GM23338 (cell line): ENCODE measurements at regions not wholly inside any gene's neighbourhood (a gene's known extent, or its start where the extent isn't known, plus 50 kb on each side); places are given as distances from the start of the nearest gene placed in this dataset.

Source experiments
- CREB1 ChIP-seq: fragments of 250-450 bp; sonication (Bioruptor Pico); IDR thresholded peaks from 2 replicates; pipeline ENCODE4 v1.5.0; 2020; ENCODE audit warnings: low read depth, mild to moderate bottlenecking, moderate library complexity
- CTCF ChIP-seq, 2 experiments: fragments of 200-600 bp in 1 of 2; sonication (generic) in 1 of 2; conservative IDR thresholded peaks; 2 replicates each; pipeline versions ENCODE4 v1.5.1 to v1.6.1; 2016 to 2017; ENCODE audit warnings: antibody characterized with exemption in 2 of 2, low read depth in 2 of 2, mild to moderate bottlenecking in 2 of 2, moderate library complexity in 1 of 2
- EZH2 ChIP-seq: fragments of 200-600 bp; sonication (generic); IDR thresholded peaks from one replicate; pipeline ENCODE4 v1.8.0; 2017; ENCODE audit warnings: antibody characterized with exemption, mild to moderate bottlenecking, low read depth; ENCODE audit not compliant: unreplicated experiment
- EZH2phosphoT487 ChIP-seq: fragments of 200-600 bp; sonication (generic); IDR thresholded peaks from one replicate; pipeline ENCODE4 v1.8.1; 2018; ENCODE audit warnings: antibody characterized with exemption; ENCODE audit not compliant: unreplicated experiment
- JUNB ChIP-seq: IDR thresholded peaks from one replicate; pipeline ENCODE4 v1.6.1; 2016; ENCODE audit warnings: antibody characterized with exemption; ENCODE audit not compliant: unreplicated experiment
- POLR2AphosphoS5 ChIP-seq: IDR thresholded peaks from 2 replicates; pipeline ENCODE4 v1.6.1; 2016; ENCODE audit warnings: antibody characterized with exemption, low read depth
- REST ChIP-seq: IDR thresholded peaks from one replicate; pipeline ENCODE4 v1.6.1; 2018; ENCODE audit warnings: antibody characterized with exemption; ENCODE audit not compliant: unreplicated experiment
- STAT1 ChIP-seq: IDR thresholded peaks from one replicate; pipeline ENCODE4 v1.6.1; 2016; ENCODE audit warnings: antibody characterized with exemption; ENCODE audit not compliant: unreplicated experiment
- ZNF331 ChIP-seq: fragments of 250-450 bp; sonication (Bioruptor Pico); IDR thresholded peaks from 2 replicates; pipeline ENCODE4 v1.5.0; 2020; ENCODE audit warnings: low read depth, mild to moderate bottlenecking, moderate library complexity
- TF ChIP-seq, protein P1 (sequence below): IDR thresholded peaks from 2 replicates; pipeline ENCODE4 v1.6.1; 2016; ENCODE audit warnings: antibody characterized with exemption
- TF ChIP-seq, protein P2 (sequence below): fragments of 250-450 bp; sonication (Bioruptor Pico); IDR thresholded peaks from 2 replicates; pipeline ENCODE4 v1.5.0; 2020; ENCODE audit warnings: mild to moderate bottlenecking, moderate library complexity

DNA sequence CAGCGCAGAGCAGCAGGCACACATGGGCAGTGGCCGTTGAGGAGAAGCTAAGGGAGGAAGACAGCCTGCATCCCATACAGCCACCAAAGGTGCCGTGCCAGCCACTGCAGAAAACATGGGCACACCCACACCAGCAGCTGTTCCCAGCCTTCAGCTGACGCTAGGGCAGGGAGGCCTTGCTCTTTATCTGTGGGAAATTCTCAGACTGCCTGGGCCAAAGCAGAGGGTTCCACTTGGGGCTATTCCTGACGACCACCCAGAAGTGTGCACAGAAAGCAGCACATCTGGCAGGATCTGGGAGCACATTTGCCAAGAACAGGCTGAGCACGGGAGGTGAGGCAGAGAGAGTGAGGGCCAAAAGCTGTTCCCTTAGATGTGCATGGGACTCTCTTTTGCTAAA, 101.3 kb upstream of the SOX11 start:
- TF ChIP-seq EZH2 (no peak), CTCF (conservative IDR thresholded peaks at IDR 0.05; ENCODE audit: low read depth in 2 of 2) (no peak), REST (no peak), EZH2phosphoT487 (no peak), ZNF331 (no peak), POLR2AphosphoS5 (no peak), CREB1 (CRISPR knock-in tag) (no peak), JUNB (no peak), STAT1 (no peak)
- TF ChIP-seq, protein P1, sequence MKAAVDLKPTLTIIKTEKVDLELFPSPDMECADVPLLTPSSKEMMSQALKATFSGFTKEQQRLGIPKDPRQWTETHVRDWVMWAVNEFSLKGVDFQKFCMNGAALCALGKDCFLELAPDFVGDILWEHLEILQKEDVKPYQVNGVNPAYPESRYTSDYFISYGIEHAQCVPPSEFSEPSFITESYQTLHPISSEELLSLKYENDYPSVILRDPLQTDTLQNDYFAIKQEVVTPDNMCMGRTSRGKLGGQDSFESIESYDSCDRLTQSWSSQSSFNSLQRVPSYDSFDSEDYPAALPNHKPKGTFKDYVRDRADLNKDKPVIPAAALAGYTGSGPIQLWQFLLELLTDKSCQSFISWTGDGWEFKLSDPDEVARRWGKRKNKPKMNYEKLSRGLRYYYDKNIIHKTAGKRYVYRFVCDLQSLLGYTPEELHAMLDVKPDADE: no peak
- TF ChIP-seq, protein P2, sequence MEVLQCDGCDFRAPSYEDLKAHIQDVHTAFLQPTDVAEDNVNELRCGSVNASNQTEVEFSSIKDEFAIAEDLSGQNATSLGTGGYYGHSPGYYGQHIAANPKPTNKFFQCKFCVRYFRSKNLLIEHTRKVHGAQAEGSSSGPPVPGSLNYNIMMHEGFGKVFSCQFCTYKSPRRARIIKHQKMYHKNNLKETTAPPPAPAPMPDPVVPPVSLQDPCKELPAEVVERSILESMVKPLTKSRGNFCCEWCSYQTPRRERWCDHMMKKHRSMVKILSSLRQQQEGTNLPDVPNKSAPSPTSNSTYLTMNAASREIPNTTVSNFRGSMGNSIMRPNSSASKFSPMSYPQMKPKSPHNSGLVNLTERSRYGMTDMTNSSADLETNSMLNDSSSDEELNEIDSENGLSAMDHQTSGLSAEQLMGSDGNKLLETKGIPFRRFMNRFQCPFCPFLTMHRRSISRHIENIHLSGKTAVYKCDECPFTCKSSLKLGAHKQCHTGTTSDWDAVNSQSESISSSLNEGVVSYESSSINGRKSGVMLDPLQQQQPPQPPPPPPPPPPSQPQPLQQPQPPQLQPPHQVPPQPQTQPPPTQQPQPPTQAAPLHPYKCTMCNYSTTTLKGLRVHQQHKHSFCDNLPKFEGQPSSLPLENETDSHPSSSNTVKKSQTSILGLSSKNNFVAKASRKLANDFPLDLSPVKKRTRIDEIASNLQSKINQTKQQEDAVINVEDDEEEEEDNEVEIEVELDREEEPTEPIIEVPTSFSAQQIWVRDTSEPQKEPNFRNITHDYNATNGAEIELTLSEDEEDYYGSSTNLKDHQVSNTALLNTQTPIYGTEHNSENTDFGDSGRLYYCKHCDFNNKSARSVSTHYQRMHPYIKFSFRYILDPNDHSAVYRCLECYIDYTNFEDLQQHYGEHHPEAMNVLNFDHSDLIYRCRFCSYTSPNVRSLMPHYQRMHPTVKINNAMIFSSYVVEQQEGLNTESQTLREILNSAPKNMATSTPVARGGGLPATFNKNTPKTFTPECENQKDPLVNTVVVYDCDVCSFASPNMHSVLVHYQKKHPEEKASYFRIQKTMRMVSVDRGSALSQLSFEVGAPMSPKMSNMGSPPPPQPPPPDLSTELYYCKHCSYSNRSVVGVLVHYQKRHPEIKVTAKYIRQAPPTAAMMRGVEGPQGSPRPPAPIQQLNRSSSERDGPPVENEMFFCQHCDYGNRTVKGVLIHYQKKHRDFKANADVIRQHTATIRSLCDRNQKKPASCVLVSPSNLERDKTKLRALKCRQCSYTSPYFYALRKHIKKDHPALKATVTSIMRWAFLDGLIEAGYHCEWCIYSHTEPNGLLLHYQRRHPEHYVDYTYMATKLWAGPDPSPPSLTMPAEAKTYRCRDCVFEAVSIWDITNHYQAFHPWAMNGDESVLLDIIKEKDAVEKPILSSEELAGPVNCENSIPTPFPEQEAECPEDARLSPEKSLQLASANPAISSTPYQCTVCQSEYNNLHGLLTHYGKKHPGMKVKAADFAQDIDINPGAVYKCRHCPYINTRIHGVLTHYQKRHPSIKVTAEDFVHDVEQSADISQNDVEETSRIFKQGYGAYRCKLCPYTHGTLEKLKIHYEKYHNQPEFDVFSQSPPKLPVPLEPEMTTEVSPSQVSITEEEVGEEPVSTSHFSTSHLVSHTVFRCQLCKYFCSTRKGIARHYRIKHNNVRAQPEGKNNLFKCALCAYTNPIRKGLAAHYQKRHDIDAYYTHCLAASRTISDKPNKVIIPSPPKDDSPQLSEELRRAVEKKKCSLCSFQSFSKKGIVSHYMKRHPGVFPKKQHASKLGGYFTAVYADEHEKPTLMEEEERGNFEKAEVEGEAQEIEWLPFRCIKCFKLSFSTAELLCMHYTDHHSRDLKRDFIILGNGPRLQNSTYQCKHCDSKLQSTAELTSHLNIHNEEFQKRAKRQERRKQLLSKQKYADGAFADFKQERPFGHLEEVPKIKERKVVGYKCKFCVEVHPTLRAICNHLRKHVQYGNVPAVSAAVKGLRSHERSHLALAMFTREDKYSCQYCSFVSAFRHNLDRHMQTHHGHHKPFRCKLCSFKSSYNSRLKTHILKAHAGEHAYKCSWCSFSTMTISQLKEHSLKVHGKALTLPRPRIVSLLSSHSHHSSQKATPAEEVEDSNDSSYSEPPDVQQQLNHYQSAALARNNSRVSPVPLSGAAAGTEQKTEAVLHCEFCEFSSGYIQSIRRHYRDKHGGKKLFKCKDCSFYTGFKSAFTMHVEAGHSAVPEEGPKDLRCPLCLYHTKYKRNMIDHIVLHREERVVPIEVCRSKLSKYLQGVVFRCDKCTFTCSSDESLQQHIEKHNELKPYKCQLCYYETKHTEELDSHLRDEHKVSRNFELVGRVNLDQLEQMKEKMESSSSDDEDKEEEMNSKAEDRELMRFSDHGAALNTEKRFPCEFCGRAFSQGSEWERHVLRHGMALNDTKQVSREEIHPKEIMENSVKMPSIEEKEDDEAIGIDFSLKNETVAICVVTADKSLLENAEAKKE (CRISPR knock-in tag): no peak
